GM12878 (cell line): ENCODE measurements at regions not wholly inside any gene's neighbourhood (a gene's known extent, or its start where the extent isn't known, plus 50 kb on each side); places are given as distances from the start of the nearest gene placed in this dataset.

ENCODE experiments used
- ATAC-seq: fragments of 200-7000 bp; cut with Tn5 transposase; 3 replicates; pipeline ENCODE4 v1.9.1; 2020; ENCODE audit warnings: mild to moderate bottlenecking, moderate library complexity
- BruUV-seq: library from RNA; stranded (reverse); fragments of 400-500 nt; replicated peaks from 2 replicates; lab custom pipeline; 2021; lab: Mats Ljungman, UMichigan
- CTCF ChIA-PET: fragments of 300-600 bp; sonication (Branson Sonifier 250); formaldehyde crosslinking; extraction: SDS; loops from one replicate; lab custom pipeline; 2021; ENCODE audit warnings: inconsistent platforms; lab: Yijun Ruan, JAX
- POLR2A ChIA-PET: fragments of 350-600 bp; formaldehyde crosslinking; extraction: SDS; loops from one replicate; lab custom pipeline; 2021; ENCODE audit warnings: inconsistent platforms; lab: Charles Lee
- RAD21 ChIA-PET: fragments of 300-600 bp; sonication (Branson Sonifier 250); formaldehyde crosslinking; loops from one replicate; lab custom pipeline; 2023; ENCODE audit warnings: antibody characterized with exemption; ENCODE audit not compliant: unreplicated experiment; lab: Charles Lee
- SMC1A ChIA-PET: fragments of 300-600 bp; sonication (Branson Sonifier 250); formaldehyde crosslinking; loops from one replicate; lab custom pipeline; 2023; ENCODE audit not compliant: unreplicated experiment, uncharacterized antibody; lab: Charles Lee
- DNase-seq: peaks from one replicate; pipeline ENCODE4 v3.0.0-alpha.2; 2011; ENCODE audit warnings: low read depth, low spot score
- FAIRE-seq: peaks from 3 replicates; lab custom pipeline; 2011; peaks lifted over from hg19 to GRCh38; lab: Jason Lieb, UNC
- H2AFZ ChIP-seq: 2 replicates; pipeline ENCODE4 v1.6.0; 2011; ENCODE audit warnings: low read depth, low read length, control low read depth; ENCODE audit not compliant: control insufficient read depth
- H3K27ac ChIP-seq: 2 replicates; pipeline ENCODE4 v1.5.1; 2011; ENCODE audit warnings: control low read depth; ENCODE audit not compliant: control insufficient read depth, insufficient read depth
- H3K27me3 ChIP-seq, 2 experiments: replicated peaks in 1 of 2; 2 replicates each; pipeline versions ENCODE4 v1.6.0 to v1.6.1; 2011; ENCODE audit warnings: low read length in 1 of 2; ENCODE audit not compliant: control insufficient read depth in 2 of 2, insufficient read depth in 2 of 2
- H3K36me3 ChIP-seq, 2 experiments: 2 replicates each; pipeline ENCODE4 v1.5.1; 2011; ENCODE audit warnings: low read length in 1 of 2; ENCODE audit not compliant: control insufficient read depth in 2 of 2, insufficient read depth in 2 of 2
- H3K4me1 ChIP-seq: 2 replicates; pipeline ENCODE4 v1.6.1; 2011; ENCODE audit warnings: mild to moderate bottlenecking, low read length, moderate library complexity, mixed read lengths; ENCODE audit not compliant: control insufficient read depth, insufficient read depth
- H3K4me2 ChIP-seq: 2 replicates; pipeline ENCODE4 v1.6.0; 2011; ENCODE audit warnings: control low read depth; ENCODE audit not compliant: control insufficient read depth, insufficient read depth
- H3K4me3 ChIP-seq: fragments of 200-600 bp; sonication (generic); 2 replicates; pipeline ENCODE4 v1.5.1; 2016
- H3K79me2 ChIP-seq: 2 replicates; pipeline ENCODE4 v1.6.0; 2011; ENCODE audit warnings: low read length; ENCODE audit not compliant: control insufficient read depth, insufficient read depth
- H3K9ac ChIP-seq: 2 replicates; pipeline ENCODE4 v1.8.0; 2011; ENCODE audit warnings: low read length, control low read depth, mixed read lengths; ENCODE audit not compliant: control insufficient read depth, insufficient read depth
- H3K9me3 ChIP-seq: replicated peaks from 3 replicates; pipeline ENCODE4 v1.5.1; 2011; ENCODE audit warnings: mild to moderate bottlenecking, low read length; ENCODE audit not compliant: control insufficient read depth, insufficient read depth
- H4K20me1 ChIP-seq: 2 replicates; pipeline ENCODE4 v1.6.0; 2011; ENCODE audit not compliant: control insufficient read depth, insufficient read depth
- HDAC6 ChIP-seq: fragments of 200-600 bp; sonication (generic); IDR thresholded peaks from one replicate; pipeline ENCODE4 v1.8.0; 2017; ENCODE audit warnings: antibody characterized with exemption; ENCODE audit not compliant: unreplicated experiment
- RAD51 ChIP-seq: fragments of 450-650 bp; IDR thresholded peaks from 2 replicates; pipeline ENCODE4 v1.6.1; 2016; ENCODE audit warnings: moderate library complexity, mild to moderate bottlenecking, inconsistent platforms
- RELA ChIP-seq: fragments of 450-650 bp; IDR thresholded peaks from 2 replicates; pipeline ENCODE4 v1.8.0; 2014; ENCODE audit warnings: borderline replicate concordance; ENCODE audit not compliant: partially characterized antibody
- SPI1 ChIP-seq: IDR thresholded peaks from 2 replicates; pipeline ENCODE4 v1.6.1; 2011; ENCODE audit warnings: low read depth, mild to moderate bottlenecking, low read length, moderate library complexity, borderline replicate concordance; ENCODE audit not compliant: insufficient read depth
- SREBF2 ChIP-seq: IDR thresholded peaks from 2 replicates; pipeline ENCODE4 v1.6.1; 2012; ENCODE audit warnings: mild to moderate bottlenecking, low read length
- SRF ChIP-seq, 2 experiments: IDR thresholded peaks; 2 replicates each; pipeline ENCODE4 v1.6.1; 2011; ENCODE audit warnings: low read depth in 2 of 2, low read length in 2 of 2, mild to moderate bottlenecking in 1 of 2, moderate library complexity in 1 of 2
- SUZ12 ChIP-seq: fragments of 200-600 bp; sonication (generic); IDR thresholded peaks from one replicate; pipeline ENCODE4 v1.6.1; 2018; ENCODE audit warnings: antibody characterized with exemption, mild to moderate bottlenecking; ENCODE audit not compliant: unreplicated experiment
- TARDBP ChIP-seq: IDR thresholded peaks from 2 replicates; pipeline ENCODE4 v1.6.1; 2016; ENCODE audit warnings: borderline replicate concordance
- WGBS: methylation state at CpG from one replicate; pipeline ENCODE4 v1.1.6; 2016; ENCODE audit warnings: low lambda C conversion rate; ENCODE audit not compliant: insufficient replicate concordance, insufficient coverage; ENCODE audit errors: missing lambda C conversion rate; 5-methylcytosine and 5-hydroxymethylcytosine counted together
- in situ Hi-C: fragments of 300-500 bp; cut with MboI; formaldehyde crosslinking; loops from 9 replicates; pipeline ENCODE4 v1.14.3; 2018; ENCODE audit warnings: mixed read lengths
- intact Hi-C: fragments of 100-400 bp; cut with micrococcal nuclease; formaldehyde crosslinking; loops from one replicate; pipeline ENCODE4 v1.14.2; 2022; ENCODE audit not compliant: unreplicated experiment
- TF ChIP-seq, protein P1 (sequence below): IDR thresholded peaks from 2 replicates; pipeline ENCODE4 v1.6.1; 2011; ENCODE audit warnings: low read depth, mild to moderate bottlenecking, low read length, moderate library complexity, borderline replicate concordance; ENCODE audit errors: extremely low read depth
- TF ChIP-seq, protein P2 (sequence below): fragments of 450-650 bp; IDR thresholded peaks from 2 replicates; pipeline ENCODE4 v1.6.1; 2017; ENCODE audit warnings: mild to moderate bottlenecking, moderate library complexity
- TF ChIP-seq, protein P3 (sequence below), 3 experiments: IDR thresholded peaks in 2 of 3; conservative IDR thresholded peaks in 1 of 3; 2 replicates each; pipeline ENCODE4 v1.5.1; 2011; ENCODE audit warnings: low read depth in 3 of 3, low read length in 3 of 3, mild to moderate bottlenecking in 3 of 3, control low read depth in 2 of 3, moderate library complexity in 2 of 3, inconsistent platforms in 1 of 3, mixed read lengths in 1 of 3; ENCODE audit not compliant: control insufficient read depth in 2 of 3, insufficient read depth in 1 of 3; ENCODE audit errors: extremely low read depth in 1 of 3

DNA sequence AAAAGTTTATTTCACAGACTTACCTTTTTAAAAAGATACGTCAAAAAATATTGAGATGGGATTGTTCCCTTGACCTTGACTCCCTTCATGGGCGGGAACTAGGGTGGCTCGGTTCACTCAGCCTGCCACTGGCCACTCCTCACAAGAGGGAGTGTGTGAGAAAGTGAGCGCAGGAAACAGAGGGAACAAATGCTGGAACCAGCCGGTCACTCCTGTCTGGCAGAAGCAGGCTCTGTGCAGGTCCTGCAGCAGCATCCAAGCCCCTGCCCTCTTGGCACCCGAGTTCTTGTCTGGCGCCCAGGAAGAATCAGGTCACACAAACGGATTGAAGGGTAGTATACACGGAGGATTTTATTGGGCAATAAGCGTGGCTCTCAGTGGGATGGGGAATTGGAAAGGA is 58.9 kb downstream of the ZNF648 start:
- Histone ChIP-seq H3K27me3 (0 out of 4 replicates have a peak, but pooled peaks cover 0 to 3% of the 10 kb centered on the region in 2 experiments), H3K79me2 (no peaks in the 10 kb centered on the region), H3K4me1 (no peaks in the 10 kb centered on the region), H4K20me1 (no peaks in the 10 kb centered on the region), H3K9ac (no peak overlapping the region), H3K4me3 (no peak overlapping the region), H2AFZ (no peak overlapping the region), H3K9me3 (no peaks in the 10 kb centered on the region; the same call in 2 of the 3 replicates), H3K27ac (no peak overlapping the region), H3K4me2 (no peak overlapping the region), H3K36me3 (no peaks in the 10 kb centered on the region)
- intact Hi-C loops, result no loop called here
- WGBS, result 59% methylated on average over 10 of the region's 10 CpGs
- in situ Hi-C loops, result no loop called here
- ChIA-PET SMC1A (no interaction called here), POLR2A (no interaction called here), CTCF (no interaction called here), RAD21 (no interaction called here)
- ATAC-seq (no peak), DNase-seq (no peak), FAIRE-seq (no peak)
- no TSS peak for BruUV-seq
- no peak for TF ChIP-seq SUZ12
- no peak for TF ChIP-seq SRF (IDR thresholded peaks at IDR 0.05; ENCODE audit: low read depth in 2 of 2, low read length in 2 of 2)
- TF ChIP-seq SPI1, result no peak
- TF ChIP-seq, protein P1, sequence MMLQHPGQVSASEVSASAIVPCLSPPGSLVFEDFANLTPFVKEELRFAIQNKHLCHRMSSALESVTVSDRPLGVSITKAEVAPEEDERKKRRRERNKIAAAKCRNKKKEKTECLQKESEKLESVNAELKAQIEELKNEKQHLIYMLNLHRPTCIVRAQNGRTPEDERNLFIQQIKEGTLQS, result no peak
- TF ChIP-seq RAD51, result no peak
- TF ChIP-seq, protein P2, sequence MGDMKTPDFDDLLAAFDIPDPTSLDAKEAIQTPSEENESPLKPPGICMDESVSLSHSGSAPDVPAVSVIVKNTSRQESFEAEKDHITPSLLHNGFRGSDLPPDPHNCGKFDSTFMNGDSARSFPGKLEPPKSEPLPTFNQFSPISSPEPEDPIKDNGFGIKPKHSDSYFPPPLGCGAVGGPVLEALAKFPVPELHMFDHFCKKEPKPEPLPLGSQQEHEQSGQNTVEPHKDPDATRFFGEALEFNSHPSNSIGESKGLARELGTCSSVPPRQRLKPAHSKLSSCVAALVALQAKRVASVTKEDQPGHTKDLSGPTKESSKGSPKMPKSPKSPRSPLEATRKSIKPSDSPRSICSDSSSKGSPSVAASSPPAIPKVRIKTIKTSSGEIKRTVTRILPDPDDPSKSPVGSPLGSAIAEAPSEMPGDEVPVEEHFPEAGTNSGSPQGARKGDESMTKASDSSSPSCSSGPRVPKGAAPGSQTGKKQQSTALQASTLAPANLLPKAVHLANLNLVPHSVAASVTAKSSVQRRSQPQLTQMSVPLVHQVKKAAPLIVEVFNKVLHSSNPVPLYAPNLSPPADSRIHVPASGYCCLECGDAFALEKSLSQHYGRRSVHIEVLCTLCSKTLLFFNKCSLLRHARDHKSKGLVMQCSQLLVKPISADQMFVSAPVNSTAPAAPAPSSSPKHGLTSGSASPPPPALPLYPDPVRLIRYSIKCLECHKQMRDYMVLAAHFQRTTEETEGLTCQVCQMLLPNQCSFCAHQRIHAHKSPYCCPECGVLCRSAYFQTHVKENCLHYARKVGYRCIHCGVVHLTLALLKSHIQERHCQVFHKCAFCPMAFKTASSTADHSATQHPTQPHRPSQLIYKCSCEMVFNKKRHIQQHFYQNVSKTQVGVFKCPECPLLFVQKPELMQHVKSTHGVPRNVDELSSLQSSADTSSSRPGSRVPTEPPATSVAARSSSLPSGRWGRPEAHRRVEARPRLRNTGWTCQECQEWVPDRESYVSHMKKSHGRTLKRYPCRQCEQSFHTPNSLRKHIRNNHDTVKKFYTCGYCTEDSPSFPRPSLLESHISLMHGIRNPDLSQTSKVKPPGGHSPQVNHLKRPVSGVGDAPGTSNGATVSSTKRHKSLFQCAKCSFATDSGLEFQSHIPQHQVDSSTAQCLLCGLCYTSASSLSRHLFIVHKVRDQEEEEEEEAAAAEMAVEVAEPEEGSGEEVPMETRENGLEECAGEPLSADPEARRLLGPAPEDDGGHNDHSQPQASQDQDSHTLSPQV, result no peak
- TF ChIP-seq SREBF2, result no peak
- no peak for TF ChIP-seq HDAC6
- TF ChIP-seq, protein P3, sequence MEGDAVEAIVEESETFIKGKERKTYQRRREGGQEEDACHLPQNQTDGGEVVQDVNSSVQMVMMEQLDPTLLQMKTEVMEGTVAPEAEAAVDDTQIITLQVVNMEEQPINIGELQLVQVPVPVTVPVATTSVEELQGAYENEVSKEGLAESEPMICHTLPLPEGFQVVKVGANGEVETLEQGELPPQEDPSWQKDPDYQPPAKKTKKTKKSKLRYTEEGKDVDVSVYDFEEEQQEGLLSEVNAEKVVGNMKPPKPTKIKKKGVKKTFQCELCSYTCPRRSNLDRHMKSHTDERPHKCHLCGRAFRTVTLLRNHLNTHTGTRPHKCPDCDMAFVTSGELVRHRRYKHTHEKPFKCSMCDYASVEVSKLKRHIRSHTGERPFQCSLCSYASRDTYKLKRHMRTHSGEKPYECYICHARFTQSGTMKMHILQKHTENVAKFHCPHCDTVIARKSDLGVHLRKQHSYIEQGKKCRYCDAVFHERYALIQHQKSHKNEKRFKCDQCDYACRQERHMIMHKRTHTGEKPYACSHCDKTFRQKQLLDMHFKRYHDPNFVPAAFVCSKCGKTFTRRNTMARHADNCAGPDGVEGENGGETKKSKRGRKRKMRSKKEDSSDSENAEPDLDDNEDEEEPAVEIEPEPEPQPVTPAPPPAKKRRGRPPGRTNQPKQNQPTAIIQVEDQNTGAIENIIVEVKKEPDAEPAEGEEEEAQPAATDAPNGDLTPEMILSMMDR (IDR thresholded peaks at IDR 0.05 in 2 of 3, conservative IDR thresholded peaks at IDR 0.05 in 1 of 3; ENCODE audit: control insufficient read depth in 2 of 3, extremely low read depth in 1 of 3, insufficient read depth in 1 of 3, low read depth in 3 of 3, low read length in 3 of 3), result no peak
- TF ChIP-seq RELA, result no peak
- no peak for TF ChIP-seq TARDBP
